ENCODE measurements at regions not wholly inside any gene's neighbourhood (a gene's known extent, or its start where the extent isn't known, plus 50 kb on each side); places are given as distances from the start of the nearest gene placed in this dataset.

DNA sequence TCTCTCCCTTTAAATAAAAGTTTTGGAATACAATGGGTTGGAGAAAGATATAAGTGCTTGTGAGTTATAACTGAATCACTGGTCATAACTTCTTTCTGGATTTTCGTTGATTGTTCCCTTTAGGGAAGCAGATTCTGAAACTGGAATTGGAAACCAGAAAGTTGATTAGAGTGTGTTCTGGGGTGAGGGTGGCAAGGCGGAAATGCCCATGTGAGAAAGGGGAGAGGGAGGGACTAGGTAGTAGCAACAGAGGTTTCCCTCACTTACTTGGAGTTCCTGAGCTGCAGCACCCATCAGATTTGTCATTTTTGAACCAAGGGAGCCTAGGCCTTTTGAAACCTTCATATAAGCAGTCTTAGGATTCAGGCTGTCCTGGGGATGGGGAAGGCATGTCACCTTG lies 453.4 kb downstream of the KCNJ3 start:
- TF ChIP-seq, protein P1, sequence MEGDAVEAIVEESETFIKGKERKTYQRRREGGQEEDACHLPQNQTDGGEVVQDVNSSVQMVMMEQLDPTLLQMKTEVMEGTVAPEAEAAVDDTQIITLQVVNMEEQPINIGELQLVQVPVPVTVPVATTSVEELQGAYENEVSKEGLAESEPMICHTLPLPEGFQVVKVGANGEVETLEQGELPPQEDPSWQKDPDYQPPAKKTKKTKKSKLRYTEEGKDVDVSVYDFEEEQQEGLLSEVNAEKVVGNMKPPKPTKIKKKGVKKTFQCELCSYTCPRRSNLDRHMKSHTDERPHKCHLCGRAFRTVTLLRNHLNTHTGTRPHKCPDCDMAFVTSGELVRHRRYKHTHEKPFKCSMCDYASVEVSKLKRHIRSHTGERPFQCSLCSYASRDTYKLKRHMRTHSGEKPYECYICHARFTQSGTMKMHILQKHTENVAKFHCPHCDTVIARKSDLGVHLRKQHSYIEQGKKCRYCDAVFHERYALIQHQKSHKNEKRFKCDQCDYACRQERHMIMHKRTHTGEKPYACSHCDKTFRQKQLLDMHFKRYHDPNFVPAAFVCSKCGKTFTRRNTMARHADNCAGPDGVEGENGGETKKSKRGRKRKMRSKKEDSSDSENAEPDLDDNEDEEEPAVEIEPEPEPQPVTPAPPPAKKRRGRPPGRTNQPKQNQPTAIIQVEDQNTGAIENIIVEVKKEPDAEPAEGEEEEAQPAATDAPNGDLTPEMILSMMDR (IDR thresholded peaks at IDR 0.05), result no peak
- TF ChIP-seq POLR2A (IDR thresholded peaks at IDR 0.05), result no peak

Measured in testis (tissue), 2 donors.